Activated CD4-positive, CD25-positive, alpha-beta regulatory T cell treated with anti-CD3 and anti-CD28 coated beads, Interleukin-2, amount 50 U/mL, for 72 hours (primary cell): ENCODE measurements at regions not wholly inside any gene's neighbourhood (a gene's known extent, or its start where the extent isn't known, plus 50 kb on each side); places are given as distances from the start of the nearest gene placed in this dataset.
"Not testable (repeated sequence)": the region's sequence is repeated elsewhere in the genome, so short reads cannot be mapped to it uniquely, and the experiment has no call there.

Experiments used
- DNase-seq: peaks from one replicate; pipeline ENCODE4 v3.0.0; 2021

GRCh38 chr2:87466591-87467120 lies 281.2 kb upstream of the PLGLB2 start:
- DNase-seq: peak; percentile 70

GRCh38 chr2:87468429-87468981 lies 279.4 kb upstream of the PLGLB2 start:
- not testable (repeated sequence) for DNase-seq

- peak; percentile 55 for DNase-seq
Observed at GRCh38 chr2:87469180-87470151, 278.4 kb upstream of the PLGLB2 start.

- DNase-seq: peak; percentile 61
Observed at GRCh38 chr2:87470381-87471380, 277.2 kb upstream of the PLGLB2 start.

GRCh38 chr2:87471478-87471877 lies 276.4 kb upstream of the PLGLB2 start:
- DNase-seq: not testable (repeated sequence)

DNA sequence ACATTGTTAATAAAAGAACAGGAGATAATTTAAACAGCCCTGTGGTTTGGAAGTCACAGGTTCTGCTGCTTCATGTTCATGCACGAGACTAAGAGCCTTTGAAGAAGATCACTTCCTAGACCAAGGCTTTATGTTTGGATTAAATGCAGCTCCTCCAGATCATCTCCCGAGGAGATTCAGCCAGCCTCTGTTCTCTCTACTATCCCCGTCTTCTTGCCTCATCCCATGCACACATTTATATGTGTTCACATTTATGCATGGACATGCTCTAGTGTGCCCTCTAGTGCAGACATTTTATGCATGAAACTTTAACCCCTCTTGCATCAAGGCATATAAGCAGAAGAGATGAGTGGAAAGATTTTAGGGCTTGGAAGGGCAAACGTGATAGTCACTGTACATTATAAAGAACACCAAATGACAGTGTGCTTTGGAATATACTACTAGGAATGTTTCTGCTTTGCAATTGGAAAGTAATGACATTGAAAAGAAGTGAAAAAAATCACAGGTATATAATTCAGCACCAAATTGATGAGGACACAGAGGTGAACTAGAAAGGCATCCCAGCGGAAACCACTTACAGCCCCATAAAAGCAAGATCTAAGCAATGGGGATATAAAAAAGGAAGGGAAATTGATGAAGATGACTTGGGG lies 271.5 kb upstream of the PLGLB2 start:
- DNase-seq: not testable (repeated sequence)

DNA sequence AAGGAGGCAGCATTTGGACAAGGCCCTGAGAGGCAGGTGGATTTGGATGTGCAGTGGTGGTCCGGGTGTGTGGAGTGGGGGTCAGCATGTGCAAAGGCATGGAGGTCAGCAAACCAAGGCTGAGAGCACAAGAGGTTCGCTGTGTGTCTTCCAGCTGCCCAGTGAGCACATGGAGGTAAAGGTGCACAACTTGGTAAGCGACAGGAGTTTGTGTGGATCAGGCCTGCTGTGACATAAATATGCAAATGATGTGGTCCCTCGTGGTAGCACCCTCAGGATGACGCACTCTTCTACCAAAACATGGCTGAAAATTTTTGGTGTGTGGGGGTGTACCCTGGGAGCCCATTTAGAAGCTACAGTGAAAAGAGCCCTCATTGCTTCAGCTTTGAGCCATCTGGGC lies 271.0 kb upstream of the PLGLB2 start:
- DNase-seq: not testable (repeated sequence)

- not testable (repeated sequence) for DNase-seq
Observed at GRCh38 chr2:87477669-87478428, 270.0 kb upstream of the PLGLB2 start.

GRCh38 chr2:87478911-87479310 lies 269.0 kb upstream of the PLGLB2 start:
- not testable (repeated sequence) for DNase-seq

DNA sequence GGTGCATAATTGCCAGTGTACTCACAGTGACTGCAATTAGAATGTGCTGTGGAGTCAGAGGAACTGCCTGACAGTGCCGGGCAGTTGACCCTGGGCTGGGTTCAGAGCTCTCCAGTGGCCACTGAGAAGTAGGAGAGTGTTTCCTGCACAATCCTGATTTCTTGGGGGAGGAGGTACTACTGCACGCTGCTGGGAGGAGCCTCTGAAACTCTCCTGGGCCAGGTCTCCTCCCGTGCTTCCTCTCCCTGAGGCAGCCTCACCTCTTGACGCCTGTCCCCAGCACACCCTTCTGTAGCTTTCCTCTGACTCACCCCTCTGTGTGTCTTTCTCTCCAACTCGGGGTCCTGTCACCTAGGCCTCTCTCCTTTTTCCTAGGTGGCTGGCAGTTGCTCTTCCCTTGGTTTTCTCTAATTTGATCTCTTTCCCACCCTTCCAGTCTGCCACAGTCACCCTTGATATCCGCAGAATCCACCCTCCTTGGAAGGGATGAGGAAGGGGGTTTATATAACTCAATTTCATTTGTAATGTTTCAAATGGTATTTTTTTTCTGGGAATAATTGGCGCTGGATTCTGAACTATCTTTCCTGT lies 264.7 kb upstream of the PLGLB2 start:
- not testable (repeated sequence) for DNase-seq

DNA sequence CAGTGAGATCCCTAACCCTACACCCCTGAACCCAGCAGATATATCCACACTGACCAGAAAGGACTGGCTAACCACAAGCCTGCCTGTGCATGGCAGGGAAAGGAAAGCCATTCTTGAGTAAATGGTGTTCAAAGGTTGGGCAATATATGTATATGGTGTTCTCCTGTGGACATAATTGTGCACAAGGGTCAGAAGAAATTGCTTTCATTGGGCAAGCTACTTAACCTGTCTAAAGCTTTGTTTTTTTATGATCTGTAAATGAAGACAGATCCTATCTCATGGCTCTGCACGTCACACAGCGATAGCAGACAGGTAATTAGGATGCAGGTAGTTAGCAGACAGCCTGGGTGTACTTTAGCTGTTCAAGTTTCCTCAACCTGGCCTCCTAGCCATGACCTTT lies 263.5 kb upstream of the PLGLB2 start:
- DNase-seq: not testable (repeated sequence)

DNA sequence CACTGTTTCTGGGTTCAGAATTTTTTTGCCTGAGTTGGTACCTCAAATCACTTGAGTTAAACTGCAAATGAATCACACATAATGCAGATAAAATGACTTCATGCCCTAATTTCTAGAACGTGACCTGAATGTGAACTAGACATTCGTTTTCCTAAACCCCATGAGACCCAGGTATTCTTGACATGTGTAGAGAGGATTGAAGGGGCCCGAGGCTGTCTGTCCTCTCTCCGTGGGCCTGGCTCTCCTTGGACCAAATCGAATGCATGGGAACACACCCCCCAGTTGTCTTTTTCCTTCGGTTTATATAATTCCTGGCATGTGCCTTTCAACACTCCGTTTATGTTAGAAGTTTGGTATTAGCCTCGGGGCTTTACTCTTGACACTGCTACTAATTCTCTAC lies 262.4 kb upstream of the PLGLB2 start:
- DNase-seq: not testable (repeated sequence)

GRCh38 chr2:87485884-87486283 lies 262.0 kb upstream of the PLGLB2 start:
- DNase-seq: not testable (repeated sequence)

DNA sequence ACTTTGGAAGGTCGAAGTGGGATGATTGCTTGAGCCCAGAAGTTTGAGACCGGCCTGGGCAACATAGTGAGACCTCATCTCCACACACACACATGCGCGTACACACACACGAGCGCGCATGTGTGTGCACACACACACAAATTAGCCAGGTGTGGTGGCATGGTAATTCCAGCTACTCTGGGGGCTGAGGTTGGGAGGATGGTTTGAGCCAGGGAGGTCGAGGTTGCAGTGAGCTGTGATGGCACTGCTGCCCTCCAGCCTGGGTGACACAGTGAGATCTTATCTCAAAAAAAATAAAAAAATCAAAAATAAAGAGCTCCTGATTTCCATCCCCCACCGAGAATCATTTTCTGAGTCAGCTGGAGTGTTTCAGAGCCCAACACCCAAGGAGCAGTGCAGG lies 261.5 kb upstream of the PLGLB2 start:
- DNase-seq: not testable (repeated sequence)

GRCh38 chr2:87488021-87488420 lies 259.9 kb upstream of the PLGLB2 start:
- DNase-seq: not testable (repeated sequence)

DNA sequence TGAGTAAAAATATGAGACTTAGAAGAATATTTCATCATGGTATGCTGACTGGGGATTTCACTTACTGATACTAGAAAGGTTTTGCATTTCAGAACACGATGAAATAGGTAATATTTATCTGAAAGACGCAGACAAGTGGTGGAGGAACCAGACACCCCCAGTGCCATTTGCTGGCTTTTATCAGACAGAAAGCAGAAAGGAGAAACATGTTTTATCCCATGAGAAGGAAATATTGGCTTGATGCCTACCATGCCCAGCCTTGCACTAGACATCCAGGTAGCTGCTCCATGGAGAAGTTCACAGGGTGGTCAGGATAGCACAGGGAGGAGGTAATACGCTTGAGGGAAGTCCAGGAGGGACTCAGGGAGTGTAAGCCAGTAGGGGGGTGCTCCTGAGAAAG lies 258.9 kb upstream of the PLGLB2 start:
- not testable (repeated sequence) for DNase-seq

DNA sequence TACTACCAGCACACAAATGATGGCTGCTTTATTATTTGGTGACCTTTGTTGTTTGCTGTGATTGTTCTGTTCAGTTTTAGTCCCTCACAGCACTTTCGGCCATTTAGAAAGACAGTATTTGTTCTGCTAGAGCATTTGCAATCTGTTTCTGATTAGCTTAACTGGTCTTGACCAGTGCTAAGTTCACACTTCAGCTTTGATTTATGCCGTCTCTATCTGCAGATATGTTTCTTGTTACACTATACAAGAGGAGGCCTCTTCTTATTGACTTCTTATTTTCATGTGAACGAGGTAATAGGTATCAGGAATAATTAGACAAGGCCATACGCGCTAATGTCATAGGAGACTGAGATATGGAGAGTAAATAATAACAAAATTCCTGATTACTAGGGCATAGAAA lies 253.0 kb upstream of the PLGLB2 start:
- not testable (repeated sequence) for DNase-seq

DNA sequence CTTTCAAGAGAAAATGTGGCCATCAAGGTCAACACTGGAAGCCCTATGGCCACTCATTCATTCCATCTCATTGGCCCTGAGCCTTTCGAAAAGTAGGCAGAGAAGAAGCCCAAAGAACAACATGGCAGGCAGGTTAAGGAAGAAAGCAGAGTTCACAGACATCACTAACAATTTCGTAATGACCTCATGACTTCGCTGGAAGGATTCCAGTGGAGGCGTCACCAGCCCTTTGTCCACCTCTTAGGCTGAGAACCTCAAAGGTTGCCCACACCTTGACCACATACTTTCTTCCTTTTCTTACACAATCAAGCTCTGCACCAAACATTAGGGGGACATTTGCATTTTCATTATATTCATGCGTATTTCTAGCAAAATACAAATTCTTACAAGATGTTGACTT lies 252.4 kb upstream of the PLGLB2 start:
- not testable (repeated sequence) for DNase-seq

GRCh38 chr2:87496036-87497006 lies 251.6 kb upstream of the PLGLB2 start:
- DNase-seq: not testable (repeated sequence)
